IPS-20b (cell line): ENCODE measurements at regions not wholly inside any gene's neighbourhood (a gene's known extent, or its start where the extent isn't known, plus 50 kb on each side); places are given as distances from the start of the nearest gene placed in this dataset.

ENCODE experiments used
- H3K27ac ChIP-seq: one replicate; pipeline ENCODE4 v1.5.1; 2013; ENCODE audit warnings: low read length
- H3K27me3 ChIP-seq: 2 replicates; pipeline ENCODE4 v1.6.1; 2013; ENCODE audit warnings: mild to moderate bottlenecking, low read length, inconsistent platforms; ENCODE audit not compliant: insufficient read depth
- H3K36me3 ChIP-seq: 2 replicates; pipeline ENCODE4 v1.6.1; 2013; ENCODE audit warnings: low read depth, mild to moderate bottlenecking, inconsistent platforms, low read length, moderate library complexity; ENCODE audit not compliant: insufficient read depth
- H3K4me1 ChIP-seq: 2 replicates; pipeline ENCODE4 v1.6.1; 2013; ENCODE audit warnings: mild to moderate bottlenecking, control low read depth, inconsistent platforms, low read length, moderate library complexity; ENCODE audit not compliant: insufficient read depth
- H3K4me3 ChIP-seq: 2 replicates; pipeline ENCODE4 v1.5.1; 2013; ENCODE audit warnings: mild to moderate bottlenecking, low read length, inconsistent platforms
- H3K9ac ChIP-seq: 2 replicates; pipeline ENCODE4 v1.6.1; 2013; ENCODE audit warnings: low read depth, mild to moderate bottlenecking, inconsistent platforms, low read length, moderate library complexity
- H3K9me3 ChIP-seq: 2 replicates; pipeline ENCODE4 v1.6.1; 2013; ENCODE audit warnings: mild to moderate bottlenecking, low read depth, low read length, inconsistent platforms; ENCODE audit not compliant: insufficient read depth

GRCh38 chr14:42617005-42617404, 1010.3 kb downstream of the LRFN5 start:
- Histone ChIP-seq H3K9me3 (no peaks in the 10 kb centered on the region), H3K4me1 (no peaks in the 10 kb centered on the region), H3K27ac (no peak overlapping the region), H3K27me3 (no peaks in the 10 kb centered on the region), H3K36me3 (no peaks in the 10 kb centered on the region), H3K9ac (no peak overlapping the region), H3K4me3 (no peak overlapping the region)

- H3K27ac ChIP-seq = no peak overlapping the region
- no peaks in the 10 kb centered on the region for H3K4me1 ChIP-seq
- no peak overlapping the region for H3K4me3 ChIP-seq
These were observed 1000.2 kb downstream of the LRFN5 start for GRCh38 chr14:42606839-42607238.

GRCh38 chr14:42602336-42602845, 995.7 kb downstream of the LRFN5 start:
- no peaks in the 10 kb centered on the region for H3K36me3 ChIP-seq
- no peaks in the 10 kb centered on the region for H3K4me1 ChIP-seq
- no peaks in the 10 kb centered on the region for H3K27me3 ChIP-seq
- H3K4me3 ChIP-seq = no peak overlapping the region
- H3K27ac ChIP-seq = no peak overlapping the region
- no peaks in the 10 kb centered on the region for H3K9me3 ChIP-seq
- H3K9ac ChIP-seq = no peak overlapping the region

More at GRCh38 chr14:42606839-42607238, 1000.2 kb downstream of the LRFN5 start:
- H3K27me3 ChIP-seq = no peaks in the 10 kb centered on the region
- no peaks in the 10 kb centered on the region for H3K36me3 ChIP-seq
- no peak overlapping the region for H3K9ac ChIP-seq
- H3K9me3 ChIP-seq = no peaks in the 10 kb centered on the region

- Histone ChIP-seq H3K9ac (no peak overlapping the region), H3K27me3 (no peaks in the 10 kb centered on the region), H3K4me3 (no peak overlapping the region), H3K36me3 (no peaks in the 10 kb centered on the region), H3K27ac (no peak overlapping the region), H3K4me1 (no peaks in the 10 kb centered on the region), H3K9me3 (peaks cover 41% of the 10 kb centered on the region)
These were observed 965.4 kb downstream of the LRFN5 start for GRCh38 chr14:42572032-42572431.

- no peaks in the 10 kb centered on the region for H3K27me3 ChIP-seq
- H3K9me3 ChIP-seq = peaks cover 18% of the 10 kb centered on the region
- no peak overlapping the region for H3K4me3 ChIP-seq
- H3K36me3 ChIP-seq = no peaks in the 10 kb centered on the region
- no peak overlapping the region for H3K27ac ChIP-seq
- no peak overlapping the region for H3K9ac ChIP-seq
- H3K4me1 ChIP-seq = no peaks in the 10 kb centered on the region
These were observed 962.6 kb downstream of the LRFN5 start for GRCh38 chr14:42569227-42569626.

- Histone ChIP-seq H3K4me3 (no peak overlapping the region), H3K9ac (no peak overlapping the region), H3K9me3 (no peaks in the 10 kb centered on the region), H3K4me1 (no peaks in the 10 kb centered on the region), H3K27me3 (no peaks in the 10 kb centered on the region), H3K36me3 (no peaks in the 10 kb centered on the region), H3K27ac (no peak overlapping the region)
These were observed 958.9 kb downstream of the LRFN5 start for GRCh38 chr14:42565556-42565955.

GRCh38 chr14:42563313-42563712, 956.6 kb downstream of the LRFN5 start:
- Histone ChIP-seq H3K9me3 (no peaks in the 10 kb centered on the region), H3K27ac (no peak overlapping the region), H3K36me3 (no peaks in the 10 kb centered on the region), H3K4me1 (no peaks in the 10 kb centered on the region), H3K4me3 (no peak overlapping the region), H3K9ac (no peak overlapping the region), H3K27me3 (no peaks in the 10 kb centered on the region)

GRCh38 chr14:42556551-42556950, 949.9 kb downstream of the LRFN5 start:
- no peak overlapping the region for H3K9ac ChIP-seq
- no peaks in the 10 kb centered on the region for H3K36me3 ChIP-seq
- H3K4me3 ChIP-seq = no peak overlapping the region
- H3K27me3 ChIP-seq = no peaks in the 10 kb centered on the region
- H3K27ac ChIP-seq = no peak overlapping the region
- H3K4me1 ChIP-seq = no peaks in the 10 kb centered on the region
- H3K9me3 ChIP-seq = no peaks in the 10 kb centered on the region

GRCh38 chr14:42555365-42555764, 948.7 kb downstream of the LRFN5 start:
- Histone ChIP-seq H3K27ac (no peak overlapping the region), H3K9me3 (no peaks in the 10 kb centered on the region), H3K9ac (no peak overlapping the region), H3K4me3 (no peak overlapping the region), H3K27me3 (no peaks in the 10 kb centered on the region), H3K4me1 (no peaks in the 10 kb centered on the region), H3K36me3 (no peaks in the 10 kb centered on the region)

GRCh38 chr14:42554091-42554490, 947.4 kb downstream of the LRFN5 start:
- H3K27ac ChIP-seq = no peak overlapping the region
- no peaks in the 10 kb centered on the region for H3K27me3 ChIP-seq
- no peak overlapping the region for H3K9ac ChIP-seq
- H3K36me3 ChIP-seq = no peaks in the 10 kb centered on the region
- H3K9me3 ChIP-seq = no peaks in the 10 kb centered on the region
- H3K4me1 ChIP-seq = no peaks in the 10 kb centered on the region
- no peak overlapping the region for H3K4me3 ChIP-seq

GRCh38 chr14:42550310-42550709, 943.6 kb downstream of the LRFN5 start:
- Histone ChIP-seq H3K4me1 (no peaks in the 10 kb centered on the region), H3K27ac (no peak overlapping the region), H3K9me3 (no peaks in the 10 kb centered on the region), H3K27me3 (no peaks in the 10 kb centered on the region), H3K9ac (no peak overlapping the region), H3K36me3 (no peaks in the 10 kb centered on the region), H3K4me3 (no peak overlapping the region)

- no peaks in the 10 kb centered on the region for H3K9me3 ChIP-seq
- no peaks in the 10 kb centered on the region for H3K27me3 ChIP-seq
- H3K4me1 ChIP-seq = no peaks in the 10 kb centered on the region
- H3K9ac ChIP-seq = no peak overlapping the region
- H3K4me3 ChIP-seq = no peak overlapping the region
- H3K36me3 ChIP-seq = no peaks in the 10 kb centered on the region
- no peak overlapping the region for H3K27ac ChIP-seq
These were observed 941.7 kb downstream of the LRFN5 start for GRCh38 chr14:42548349-42548748.

- no peaks in the 10 kb centered on the region for H3K4me1 ChIP-seq
- H3K27ac ChIP-seq = no peak overlapping the region
- H3K4me3 ChIP-seq = no peak overlapping the region
- H3K9me3 ChIP-seq = no peaks in the 10 kb centered on the region
- H3K9ac ChIP-seq = no peak overlapping the region
- H3K36me3 ChIP-seq = no peaks in the 10 kb centered on the region
- no peaks in the 10 kb centered on the region for H3K27me3 ChIP-seq
These were observed 939.0 kb downstream of the LRFN5 start for GRCh38 chr14:42545636-42546035.
